MM.1S (cell line): ENCODE measurements at regions not wholly inside any gene's neighbourhood (a gene's known extent, or its start where the extent isn't known, plus 50 kb on each side); places are given as distances from the start of the nearest gene placed in this dataset.

Source experiments
- DNase-seq: peaks from one replicate; pipeline ENCODE4 v3.0.0-alpha.2; 2015
- H2AFZ ChIP-seq: fragments of 300-600 bp; sonication (generic); 2 replicates; pipeline ENCODE4 v1.6.0; 2016; ENCODE audit warnings: antibody characterized with exemption, low read length
- H3F3A ChIP-seq: fragments of 300-600 bp; sonication (generic); 2 replicates; pipeline ENCODE4 v1.6.1; 2016; ENCODE audit warnings: mild to moderate bottlenecking, antibody characterized with exemption, low read length, moderate library complexity, mixed read lengths; ENCODE audit not compliant: insufficient read depth
- H3K27ac ChIP-seq: fragments of 300-600 bp; sonication (generic); 2 replicates; pipeline ENCODE4 v1.5.1; 2016; ENCODE audit warnings: mild to moderate bottlenecking, low read length
- H3K27me3 ChIP-seq: fragments of 300-600 bp; sonication (generic); replicated peaks from 2 replicates; pipeline ENCODE4 v1.6.0; 2016; ENCODE audit warnings: low read length; ENCODE audit not compliant: insufficient read depth
- H3K36me3 ChIP-seq: fragments of 300-600 bp; sonication (generic); replicated peaks from 2 replicates; pipeline ENCODE4 v1.6.1; 2016; ENCODE audit warnings: mild to moderate bottlenecking, low read length, mixed read lengths; ENCODE audit not compliant: insufficient read depth
- H3K4me1 ChIP-seq: fragments of 300-600 bp; sonication (generic); 2 replicates; pipeline ENCODE4 v1.6.1; 2016; ENCODE audit warnings: low read length, mixed read lengths
- H3K4me2 ChIP-seq: fragments of 300-600 bp; sonication (generic); 2 replicates; pipeline ENCODE4 v1.6.0; 2016; ENCODE audit warnings: low read depth, low read length
- H3K4me3 ChIP-seq: fragments of 300-600 bp; sonication (generic); 2 replicates; pipeline ENCODE4 v1.5.1; 2016; ENCODE audit warnings: low read length, mixed read lengths
- H3K79me2 ChIP-seq: fragments of 300-600 bp; sonication (generic); 2 replicates; pipeline ENCODE4 v1.6.1; 2016; ENCODE audit warnings: mixed run types, low read length, mixed read lengths
- H3K9ac ChIP-seq: fragments of 300-600 bp; sonication (generic); 2 replicates; pipeline ENCODE4 v1.6.1; 2016; ENCODE audit warnings: low read length, mixed read lengths
- H3K9me2 ChIP-seq: fragments of 300-600 bp; sonication (generic); replicated peaks from 2 replicates; pipeline ENCODE4 v1.6.1; 2016; ENCODE audit warnings: mild to moderate bottlenecking, low read length, mixed read lengths; ENCODE audit not compliant: insufficient read depth
- H3K9me3 ChIP-seq: fragments of 300-600 bp; sonication (generic); replicated peaks from 2 replicates; pipeline ENCODE4 v1.6.1; 2016; ENCODE audit warnings: mild to moderate bottlenecking, low read length, mixed read lengths; ENCODE audit not compliant: insufficient read depth
- H4K20me1 ChIP-seq: fragments of 300-600 bp; sonication (generic); 2 replicates; pipeline ENCODE4 v1.6.1; 2016; ENCODE audit warnings: mild to moderate bottlenecking, low read length, moderate library complexity, mixed read lengths; ENCODE audit not compliant: insufficient read depth
- EZH2 ChIP-seq: fragments of 300-600 bp; sonication (generic); optimal IDR thresholded peaks from 2 replicates; pipeline ENCODE3; 2017; ENCODE audit warnings: low read depth, mild to moderate bottlenecking, antibody characterized with exemption, low read length, mixed read lengths
- EZH2phosphoT487 ChIP-seq: fragments of 300-600 bp; sonication (generic); IDR thresholded peaks from 2 replicates; pipeline ENCODE4 v1.6.1; 2018; ENCODE audit warnings: antibody characterized with exemption, low read length
- TF ChIP-seq, protein P1 (sequence below): fragments of 300-600 bp; sonication (generic); IDR thresholded peaks from 2 replicates; pipeline ENCODE4 v1.5.1; 2016; ENCODE audit warnings: antibody characterized with exemption, low read length, mixed read lengths

DNA sequence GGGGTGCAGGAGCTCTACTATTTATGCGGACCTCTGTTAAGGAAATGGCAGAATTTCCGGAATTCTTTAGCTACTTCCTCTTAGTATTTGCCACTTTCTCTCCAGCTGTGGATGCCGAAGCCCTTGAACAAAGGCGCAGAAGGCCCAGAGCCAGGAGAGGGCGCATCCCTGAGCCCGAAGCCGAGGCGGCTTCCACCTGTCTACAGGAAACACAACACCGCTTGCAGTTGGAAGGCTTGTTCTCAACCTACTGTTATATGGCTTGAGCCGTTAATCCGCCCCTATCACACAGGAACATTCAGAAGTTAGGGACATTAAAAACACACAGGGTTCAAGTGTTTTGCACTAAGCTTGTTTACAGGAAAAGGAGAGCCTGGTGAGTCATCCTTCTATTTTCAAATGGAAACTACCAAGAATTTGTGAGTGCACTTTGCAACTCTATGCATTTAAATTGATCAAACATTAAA, 417.1 kb downstream of the BCKDHB start:
- Histone ChIP-seq H3F3A (no peaks in the 10 kb centered on the region), H3K27ac (no peak overlapping the region), H3K4me3 (no peak overlapping the region), H3K4me2 (no peak overlapping the region), H3K4me1 (no peaks in the 10 kb centered on the region), H3K79me2 (no peaks in the 10 kb centered on the region), H3K27me3 (no peaks in the 10 kb centered on the region), H4K20me1 (no peaks in the 10 kb centered on the region), H3K36me3 (no peaks in the 10 kb centered on the region), H3K9ac (no peak overlapping the region), H3K9me3 (no peaks in the 10 kb centered on the region), H2AFZ (no peak overlapping the region), H3K9me2 (no peaks in the 10 kb centered on the region)
- TF ChIP-seq EZH2 (no peak), EZH2phosphoT487 (no peak)
- TF ChIP-seq, protein P1, sequence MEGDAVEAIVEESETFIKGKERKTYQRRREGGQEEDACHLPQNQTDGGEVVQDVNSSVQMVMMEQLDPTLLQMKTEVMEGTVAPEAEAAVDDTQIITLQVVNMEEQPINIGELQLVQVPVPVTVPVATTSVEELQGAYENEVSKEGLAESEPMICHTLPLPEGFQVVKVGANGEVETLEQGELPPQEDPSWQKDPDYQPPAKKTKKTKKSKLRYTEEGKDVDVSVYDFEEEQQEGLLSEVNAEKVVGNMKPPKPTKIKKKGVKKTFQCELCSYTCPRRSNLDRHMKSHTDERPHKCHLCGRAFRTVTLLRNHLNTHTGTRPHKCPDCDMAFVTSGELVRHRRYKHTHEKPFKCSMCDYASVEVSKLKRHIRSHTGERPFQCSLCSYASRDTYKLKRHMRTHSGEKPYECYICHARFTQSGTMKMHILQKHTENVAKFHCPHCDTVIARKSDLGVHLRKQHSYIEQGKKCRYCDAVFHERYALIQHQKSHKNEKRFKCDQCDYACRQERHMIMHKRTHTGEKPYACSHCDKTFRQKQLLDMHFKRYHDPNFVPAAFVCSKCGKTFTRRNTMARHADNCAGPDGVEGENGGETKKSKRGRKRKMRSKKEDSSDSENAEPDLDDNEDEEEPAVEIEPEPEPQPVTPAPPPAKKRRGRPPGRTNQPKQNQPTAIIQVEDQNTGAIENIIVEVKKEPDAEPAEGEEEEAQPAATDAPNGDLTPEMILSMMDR, result no peak
- no peak for DNase-seq

DNA sequence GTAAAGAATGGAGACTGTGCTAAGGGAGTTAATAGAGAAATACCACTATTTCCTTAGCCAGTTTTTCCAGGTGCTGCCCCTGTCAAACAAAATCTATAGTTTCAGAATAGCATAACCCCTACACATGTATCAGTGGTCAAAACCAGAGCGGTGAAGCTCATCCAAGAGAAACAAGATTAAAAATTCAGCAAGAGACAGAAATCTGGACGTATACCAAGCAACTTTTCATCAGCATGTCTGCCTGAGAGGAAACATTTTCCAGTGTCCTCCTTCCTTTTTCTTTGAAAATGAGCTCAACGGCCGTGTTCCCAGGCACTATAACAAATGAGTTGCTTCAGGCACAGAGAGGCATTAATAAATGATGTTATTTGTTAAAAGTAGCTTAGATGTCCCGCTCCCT, 416.5 kb downstream of the BCKDHB start:
- Histone ChIP-seq H3K79me2 (no peaks in the 10 kb centered on the region), H3K27me3 (no peaks in the 10 kb centered on the region), H3K4me2 (no peak overlapping the region), H3K9me3 (no peaks in the 10 kb centered on the region), H3K4me3 (no peak overlapping the region), H3K36me3 (no peaks in the 10 kb centered on the region), H4K20me1 (no peaks in the 10 kb centered on the region), H3K27ac (no peak overlapping the region), H3F3A (no peaks in the 10 kb centered on the region), H3K9me2 (no peaks in the 10 kb centered on the region), H2AFZ (no peak overlapping the region), H3K4me1 (no peaks in the 10 kb centered on the region), H3K9ac (no peak overlapping the region)
- no peak for DNase-seq
- no peak for TF ChIP-seq EZH2phosphoT487
- TF ChIP-seq, protein P1, result no peak
- TF ChIP-seq EZH2, result no peak

DNA sequence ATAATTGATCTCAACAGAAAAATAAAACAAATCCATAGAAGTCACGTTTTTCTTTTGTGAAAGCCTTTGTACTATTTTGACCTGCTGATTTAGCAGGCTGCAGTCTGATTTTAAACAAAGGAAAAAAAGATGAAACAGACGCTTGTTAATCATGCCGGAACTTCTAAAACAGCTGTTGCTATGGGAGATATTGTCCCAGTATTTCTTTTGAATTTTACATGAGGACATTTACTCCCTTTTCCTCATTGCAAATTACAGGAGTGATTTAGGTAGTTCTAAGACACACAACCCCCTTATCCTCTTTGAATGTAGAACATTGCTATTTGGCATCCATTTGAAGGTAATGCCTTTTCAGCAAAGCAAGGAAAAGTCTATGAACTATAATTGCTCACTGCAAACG, 416.1 kb downstream of the BCKDHB start:
- Histone ChIP-seq H3K4me2 (no peak overlapping the region), H3F3A (no peaks in the 10 kb centered on the region), H3K9me3 (no peaks in the 10 kb centered on the region), H3K27me3 (no peaks in the 10 kb centered on the region), H3K36me3 (no peaks in the 10 kb centered on the region), H3K9me2 (no peaks in the 10 kb centered on the region), H3K27ac (no peak overlapping the region), H2AFZ (no peak overlapping the region), H4K20me1 (no peaks in the 10 kb centered on the region), H3K79me2 (no peaks in the 10 kb centered on the region), H3K9ac (no peak overlapping the region), H3K4me1 (no peaks in the 10 kb centered on the region), H3K4me3 (no peak overlapping the region)
- no peak for DNase-seq
- TF ChIP-seq EZH2phosphoT487 (no peak), EZH2 (no peak)
- TF ChIP-seq, protein P1, result no peak
